IPS-NIHi7 (cell line): ENCODE measurements at regions not wholly inside any gene's neighbourhood (a gene's known extent, or its start where the extent isn't known, plus 50 kb on each side); places are given as distances from the start of the nearest gene placed in this dataset.
"Not testable (repeated sequence)": the region's sequence is repeated elsewhere in the genome, so short reads cannot be mapped to it uniquely, and the experiment has no call there.

Experiments used
- DNase-seq: peaks from one replicate; pipeline ENCODE4 v3.0.0; 2012; ENCODE audit warnings: mixed read lengths; ENCODE audit errors: extremely low spot score

- no peak for DNase-seq
Measured at GRCh38 chrX:109878236-109878635, 124.7 kb upstream of the TMEM164 start.

GRCh38 chrX:109879991-109880390, 122.9 kb upstream of the TMEM164 start:
- DNase-seq, result no peak

GRCh38 chrX:109880629-109881028, 122.3 kb upstream of the TMEM164 start:
- DNase-seq, result no peak

GRCh38 chrX:109886122-109886761, 116.7 kb upstream of the TMEM164 start:
- peak; percentile 73 for DNase-seq

- DNase-seq, result peak; percentile 43
Measured at GRCh38 chrX:109889289-109890006, 113.5 kb upstream of the TMEM164 start.

- no peak for DNase-seq
Measured at GRCh38 chrX:109890300-109890699, 112.6 kb upstream of the TMEM164 start.

GRCh38 chrX:109890910-109891502, 111.9 kb upstream of the TMEM164 start:
- peak; percentile 94 for DNase-seq

- not testable (repeated sequence) for DNase-seq
Measured at GRCh38 chrX:109896024-109896423, 106.9 kb upstream of the TMEM164 start.

- no peak for DNase-seq
Measured at GRCh38 chrX:109902665-109903064, 100.2 kb upstream of the TMEM164 start.

GRCh38 chrX:109911046-109911445, 91.9 kb upstream of the TMEM164 start:
- peak; percentile 26 for DNase-seq

- DNase-seq, result not testable (repeated sequence)
Measured at GRCh38 chrX:109912993-109913392, 89.9 kb upstream of the TMEM164 start.

- DNase-seq, result no peak
Measured at GRCh38 chrX:109914114-109914849, 88.6 kb upstream of the TMEM164 start.

GRCh38 chrX:109918753-109919152, 84.2 kb upstream of the TMEM164 start:
- DNase-seq, result no peak

GRCh38 chrX:109920325-109920724, 82.6 kb upstream of the TMEM164 start:
- no peak for DNase-seq

GRCh38 chrX:109920868-109921267, 82.0 kb upstream of the TMEM164 start:
- DNase-seq, result no peak

- no peak for DNase-seq
Measured at GRCh38 chrX:109922190-109922589, 80.7 kb upstream of the TMEM164 start.

GRCh38 chrX:109925003-109925402, 77.9 kb upstream of the TMEM164 start:
- not testable (repeated sequence) for DNase-seq

GRCh38 chrX:109925656-109926055, 77.3 kb upstream of the TMEM164 start:
- no peak for DNase-seq

- DNase-seq, result no peak
Measured at GRCh38 chrX:109926118-109926517, 76.8 kb upstream of the TMEM164 start.

GRCh38 chrX:109926743-109927662, 75.9 kb upstream of the TMEM164 start:
- no peak for DNase-seq

GRCh38 chrX:109927663-109928273, 75.1 kb upstream of the TMEM164 start:
- no peak for DNase-seq
